ENCODE measurements at regions not wholly inside any gene's neighbourhood (a gene's known extent, or its start where the extent isn't known, plus 50 kb on each side); places are given as distances from the start of the nearest gene placed in this dataset.

DNA sequence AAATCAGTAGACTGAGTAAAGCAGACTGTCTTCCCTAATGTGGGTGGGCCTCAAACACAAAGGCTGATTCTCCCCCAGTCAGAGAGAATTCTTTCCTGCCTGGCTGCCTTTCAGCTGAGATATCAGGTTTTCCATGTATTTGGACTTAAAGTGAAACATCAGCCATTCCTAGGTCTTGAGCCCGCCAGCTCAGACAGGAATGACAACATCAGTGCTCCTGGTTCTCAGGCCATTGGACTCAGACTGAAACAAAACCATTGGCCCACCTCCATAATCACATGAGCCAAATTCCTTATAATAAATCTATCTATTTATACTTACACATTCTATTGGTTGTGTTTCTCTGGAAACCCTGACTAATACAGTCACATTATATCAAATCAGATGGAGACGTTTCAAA is 56.7 kb upstream of the CLPB start:
- no peaks in the 10 kb centered on the region for H3K36me3 ChIP-seq
- H3K27me3 Mint-ChIP-seq (ENCODE audit: insufficient read depth, low read depth) = peaks cover under 1% of the 10 kb centered on the region
- no peaks in the 10 kb centered on the region for H3K9me3 Mint-ChIP-seq
- H3K9me3 ChIP-seq (ENCODE audit: low read depth) = no peaks in the 10 kb centered on the region
- H3K9ac ChIP-seq = no peak overlapping the region
- no peak overlapping the region for H3K4me2 ChIP-seq
- no peaks in the 10 kb centered on the region for H4K20me1 ChIP-seq (ENCODE audit: low read depth)
- H3K27me3 ChIP-seq = no peaks in the 10 kb centered on the region
- H3K27ac ChIP-seq = no peak overlapping the region
- no peaks in the 10 kb centered on the region for H3F3A ChIP-seq (ENCODE audit: low read depth)
- no peak overlapping the region for H3K4me3 Mint-ChIP-seq
- TF ChIP-seq EZH2 (IDR thresholded peaks at IDR 0.05) (no peak), EZH2phosphoT487 (IDR thresholded peaks at IDR 0.05) (no peak), CTCF (IDR thresholded peaks at IDR 0.05) (no peak)
- H2AFZ ChIP-seq (replicated peaks) = no peak overlapping the region
- no peak overlapping the region for H3K27ac Mint-ChIP-seq
- H3K4me3 ChIP-seq = no peak overlapping the region
- H3K36me3 Mint-ChIP-seq = no peaks in the 10 kb centered on the region
- no peaks in the 10 kb centered on the region for H3K79me2 ChIP-seq (ENCODE audit: low read depth)
- DNase-seq (ENCODE audit: low spot score) = no peak
- peaks cover 2% of the 10 kb centered on the region for H3K4me1 Mint-ChIP-seq
- H3K4me1 ChIP-seq = no peaks in the 10 kb centered on the region

Measured in neural progenitor cell (in vitro differentiated cells).